ENCODE measurements at regions not wholly inside any gene's neighbourhood (a gene's known extent, or its start where the extent isn't known, plus 50 kb on each side); places are given as distances from the start of the nearest gene placed in this dataset.

DNA sequence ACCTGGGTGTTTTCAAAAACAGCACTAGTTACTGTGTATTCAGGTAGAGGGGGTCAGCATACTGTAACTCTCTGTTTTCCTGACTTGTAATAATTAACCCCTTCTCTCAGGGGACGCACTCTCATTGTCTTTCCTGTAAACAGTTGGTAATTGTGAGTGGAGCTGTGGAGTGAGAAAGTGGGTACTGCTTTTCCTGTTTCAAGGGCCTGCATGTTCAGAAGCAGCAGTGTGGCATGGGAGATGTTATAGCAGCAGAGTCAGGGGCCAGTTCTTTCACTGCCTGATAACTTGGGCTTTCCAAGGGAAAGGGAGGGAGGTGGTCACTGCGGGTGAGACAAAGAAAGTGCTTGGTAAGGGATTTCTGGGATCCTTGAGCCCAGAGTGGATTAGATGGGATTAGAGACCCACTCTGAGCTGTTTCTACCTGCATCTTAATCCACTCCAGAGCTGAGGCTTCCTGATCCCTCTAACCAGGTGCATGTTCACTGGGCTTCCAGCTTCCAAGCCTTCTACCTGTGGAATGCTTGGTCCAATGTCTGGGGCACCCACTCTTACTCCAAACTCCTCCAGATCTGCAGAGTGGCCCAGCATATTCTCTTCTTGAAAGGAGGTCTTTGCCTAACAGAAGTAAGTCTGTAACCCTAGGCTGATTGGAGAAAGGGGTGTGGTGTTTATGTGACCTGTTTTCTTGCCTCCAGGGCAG lies 105.2 kb downstream of the RPLP1 start:
- H3K4me1 ChIP-seq (ENCODE audit: insufficient read depth, low read length), result no peaks in the 10 kb centered on the region
- H3K79me2 ChIP-seq (ENCODE audit: insufficient read depth, low read length), result no peaks in the 10 kb centered on the region
- no peaks in the 10 kb centered on the region for H3K36me3 ChIP-seq (ENCODE audit: insufficient read depth, low read length)
- H3K9ac ChIP-seq (ENCODE audit: low read depth, low read length), result no peak overlapping the region
- DNase-seq (no peak), ATAC-seq (ENCODE audit: insufficient read depth, low read depth) (no peak)
- no peak overlapping the region for H3K4me3 ChIP-seq (ENCODE audit: low read depth in 1 of 2, low read length in 2 of 2)
- H3K9me3 ChIP-seq (ENCODE audit: insufficient read depth, low read length, severe bottlenecking), result no peaks in the 10 kb centered on the region
- peaks cover 4% of the 10 kb centered on the region for H3K27me3 ChIP-seq (ENCODE audit: insufficient read depth, low read length, poor library complexity)
- no peak overlapping the region for H2AFZ ChIP-seq (ENCODE audit: low read depth, low read length)
- H4K20me1 ChIP-seq (ENCODE audit: insufficient read depth, low read length), result no peaks in the 10 kb centered on the region
- H3K27ac ChIP-seq (ENCODE audit: low read length), result no peak overlapping the region
- TF ChIP-seq EZH2 (IDR thresholded peaks at IDR 0.05; ENCODE audit: borderline replicate concordance, low read depth, low read length, severe bottlenecking), result no peak
- TF ChIP-seq, protein P1, sequence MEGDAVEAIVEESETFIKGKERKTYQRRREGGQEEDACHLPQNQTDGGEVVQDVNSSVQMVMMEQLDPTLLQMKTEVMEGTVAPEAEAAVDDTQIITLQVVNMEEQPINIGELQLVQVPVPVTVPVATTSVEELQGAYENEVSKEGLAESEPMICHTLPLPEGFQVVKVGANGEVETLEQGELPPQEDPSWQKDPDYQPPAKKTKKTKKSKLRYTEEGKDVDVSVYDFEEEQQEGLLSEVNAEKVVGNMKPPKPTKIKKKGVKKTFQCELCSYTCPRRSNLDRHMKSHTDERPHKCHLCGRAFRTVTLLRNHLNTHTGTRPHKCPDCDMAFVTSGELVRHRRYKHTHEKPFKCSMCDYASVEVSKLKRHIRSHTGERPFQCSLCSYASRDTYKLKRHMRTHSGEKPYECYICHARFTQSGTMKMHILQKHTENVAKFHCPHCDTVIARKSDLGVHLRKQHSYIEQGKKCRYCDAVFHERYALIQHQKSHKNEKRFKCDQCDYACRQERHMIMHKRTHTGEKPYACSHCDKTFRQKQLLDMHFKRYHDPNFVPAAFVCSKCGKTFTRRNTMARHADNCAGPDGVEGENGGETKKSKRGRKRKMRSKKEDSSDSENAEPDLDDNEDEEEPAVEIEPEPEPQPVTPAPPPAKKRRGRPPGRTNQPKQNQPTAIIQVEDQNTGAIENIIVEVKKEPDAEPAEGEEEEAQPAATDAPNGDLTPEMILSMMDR (IDR thresholded peaks at IDR 0.05; ENCODE audit: borderline replicate concordance, extremely low read depth, low read length, poor library complexity, severe bottlenecking), result no peak
- H3K4me2 ChIP-seq (ENCODE audit: insufficient read depth, low read length), result no peak overlapping the region

DNA sequence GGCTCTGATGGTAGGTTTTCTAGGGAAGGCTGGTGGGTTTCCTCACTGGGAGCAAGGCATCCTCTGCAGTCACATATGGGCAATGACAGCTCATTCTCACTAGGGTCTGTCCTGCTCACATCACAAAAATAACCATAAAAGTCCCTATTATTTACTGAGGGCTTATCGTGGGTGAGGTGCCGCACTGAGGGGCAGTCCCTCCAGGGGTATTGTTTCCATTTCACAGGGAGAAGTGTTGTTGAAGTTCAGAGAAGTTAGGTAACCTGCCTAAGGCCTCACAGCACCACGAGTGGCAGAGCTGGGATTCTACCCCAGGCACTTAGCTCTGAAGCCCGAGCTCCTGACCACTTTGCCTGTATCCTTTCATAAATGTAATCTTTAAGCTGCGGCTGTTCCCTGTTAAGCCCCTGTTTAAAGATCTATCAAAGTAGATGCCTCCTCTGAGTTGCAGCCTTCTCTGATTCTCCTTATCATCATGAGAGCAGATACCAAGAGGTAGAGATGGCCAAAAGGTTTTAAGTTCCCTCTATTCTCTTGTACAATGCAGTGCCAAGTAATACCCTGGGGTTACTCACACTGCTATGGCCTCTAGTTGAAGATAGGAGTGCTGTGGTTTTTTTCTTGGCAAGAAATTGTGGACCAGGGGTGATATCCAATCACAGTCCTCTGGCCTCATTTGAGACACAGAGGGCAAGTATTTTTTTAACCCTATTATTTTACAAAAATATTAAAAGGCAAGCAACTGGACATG lies 107.0 kb downstream of the RPLP1 start:
- Histone ChIP-seq H3K36me3 (ENCODE audit: insufficient read depth, low read length) (no peaks in the 10 kb centered on the region), H3K27ac (ENCODE audit: low read length) (no peak overlapping the region), H3K9ac (ENCODE audit: low read depth, low read length) (no peak overlapping the region), H3K4me3 (ENCODE audit: low read depth in 1 of 2, low read length in 2 of 2) (no peak overlapping the region), H3K9me3 (ENCODE audit: insufficient read depth, low read length, severe bottlenecking) (no peaks in the 10 kb centered on the region), H3K27me3 (ENCODE audit: insufficient read depth, low read length, poor library complexity) (peaks cover 6% of the 10 kb centered on the region), H4K20me1 (ENCODE audit: insufficient read depth, low read length) (no peaks in the 10 kb centered on the region), H3K4me2 (ENCODE audit: insufficient read depth, low read length) (no peak overlapping the region), H3K4me1 (ENCODE audit: insufficient read depth, low read length) (no peaks in the 10 kb centered on the region), H2AFZ (ENCODE audit: low read depth, low read length) (no peak overlapping the region), H3K79me2 (ENCODE audit: insufficient read depth, low read length) (no peaks in the 10 kb centered on the region)
- ATAC-seq (ENCODE audit: insufficient read depth, low read depth) (no peak), DNase-seq (no peak)
- TF ChIP-seq, protein P1 (IDR thresholded peaks at IDR 0.05; ENCODE audit: borderline replicate concordance, extremely low read depth, low read length, poor library complexity, severe bottlenecking), result no peak

DNA sequence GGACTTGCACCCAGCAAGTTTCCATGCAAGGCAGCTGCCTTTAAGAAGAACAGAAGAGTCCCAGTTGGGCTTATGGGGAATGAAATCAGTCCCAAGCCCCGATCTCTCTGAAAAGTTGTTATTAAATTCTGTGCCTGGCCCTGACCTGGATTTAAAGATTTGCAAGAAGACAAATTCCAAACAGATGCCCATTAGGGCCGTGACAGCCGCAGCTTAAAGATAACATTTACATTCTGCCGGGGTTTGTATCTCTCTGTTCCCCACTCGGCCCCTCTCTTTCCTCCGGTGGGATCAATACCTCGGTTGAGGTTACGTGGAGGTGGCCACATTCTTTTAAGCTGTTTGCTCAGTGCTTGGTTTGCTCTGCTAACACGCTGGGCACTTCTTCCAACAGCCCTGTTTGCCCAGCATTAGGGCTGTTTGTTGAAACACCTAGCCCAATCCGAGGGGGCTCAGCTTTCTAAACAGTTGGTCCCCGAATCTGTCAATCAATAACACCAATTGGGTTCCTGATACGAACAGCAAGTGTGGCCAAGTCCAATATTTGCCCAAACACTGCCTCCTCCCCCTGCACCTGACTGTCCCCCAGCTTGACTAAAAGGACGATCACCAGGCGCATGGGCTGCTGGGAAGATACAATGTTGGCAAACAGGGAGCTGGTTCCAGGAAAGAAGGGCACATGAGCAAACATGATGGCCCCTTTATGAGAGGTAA lies 108.6 kb downstream of the RPLP1 start:
- TF ChIP-seq, protein P1 (IDR thresholded peaks at IDR 0.05; ENCODE audit: borderline replicate concordance, extremely low read depth, low read length, poor library complexity, severe bottlenecking), result no peak
- TF ChIP-seq EZH2 (IDR thresholded peaks at IDR 0.05; ENCODE audit: borderline replicate concordance, low read depth, low read length, severe bottlenecking), result no peak
- DNase-seq, result no peak

More for the DNA sequence above, 108.6 kb downstream of the RPLP1 start:
- no peak for ATAC-seq (ENCODE audit: insufficient read depth, low read depth)
- H3K36me3 ChIP-seq (ENCODE audit: insufficient read depth, low read length), result no peaks in the 10 kb centered on the region
- H4K20me1 ChIP-seq (ENCODE audit: insufficient read depth, low read length), result no peaks in the 10 kb centered on the region
- H3K4me2 ChIP-seq (ENCODE audit: insufficient read depth, low read length), result no peak overlapping the region
- H3K9ac ChIP-seq (ENCODE audit: low read depth, low read length), result no peak overlapping the region
- no peak overlapping the region for H2AFZ ChIP-seq (ENCODE audit: low read depth, low read length)
- H3K27ac ChIP-seq (ENCODE audit: low read length), result no peak overlapping the region
- no peak overlapping the region for H3K4me3 ChIP-seq (ENCODE audit: low read depth in 1 of 2, low read length in 2 of 2)
- H3K79me2 ChIP-seq (ENCODE audit: insufficient read depth, low read length), result no peaks in the 10 kb centered on the region
- no peaks in the 10 kb centered on the region for H3K4me1 ChIP-seq (ENCODE audit: insufficient read depth, low read length)
- H3K9me3 ChIP-seq (ENCODE audit: insufficient read depth, low read length, severe bottlenecking), result no peaks in the 10 kb centered on the region
- peaks cover 6% of the 10 kb centered on the region for H3K27me3 ChIP-seq (ENCODE audit: insufficient read depth, low read length, poor library complexity)
